T-helper 1 cell treated with Interleukin-12 subunit alpha and Interleukin-12 subunit beta and Interleukin-4 antibody, amounts not matched to agents 30 μg/mL and 1 μg/mL, for 36 hours (primary cell): ENCODE measurements at regions not wholly inside any gene's neighbourhood (a gene's known extent, or its start where the extent isn't known, plus 50 kb on each side); places are given as distances from the start of the nearest gene placed in this dataset.
"Not testable (repeated sequence)": the region's sequence is repeated elsewhere in the genome, so short reads cannot be mapped to it uniquely, and the experiment has no call there.

Experiments used
- H3K27ac Mint-ChIP-seq: one replicate; pipeline ENCODE4 v1.8.0; 2021; ENCODE audit warnings: mild to moderate bottlenecking, mixed read lengths
- H3K27me3 Mint-ChIP-seq: one replicate; pipeline ENCODE4 v1.8.0; 2021; ENCODE audit warnings: low read depth, mixed read lengths
- H3K36me3 Mint-ChIP-seq: one replicate; pipeline ENCODE4 v1.8.0; 2021; ENCODE audit warnings: low read depth, mixed read lengths
- H3K4me1 Mint-ChIP-seq: one replicate; pipeline ENCODE4 v1.8.0; 2021; ENCODE audit warnings: low read depth, mixed read lengths
- H3K4me3 Mint-ChIP-seq: one replicate; pipeline ENCODE4 v1.8.0; 2021; ENCODE audit warnings: mild to moderate bottlenecking, moderate library complexity, mixed read lengths
- H3K9me3 Mint-ChIP-seq: one replicate; pipeline ENCODE4 v1.8.0; 2021; ENCODE audit warnings: mixed read lengths

- Mint-ChIP-seq H3K27me3 (no peaks in the 10 kb centered on the region), H3K9me3 (no peaks in the 10 kb centered on the region), H3K27ac (no peak overlapping the region), H3K4me1 (no peaks in the 10 kb centered on the region), H3K4me3 (no peak overlapping the region), H3K36me3 (no peaks in the 10 kb centered on the region)
Measured at GRCh38 chr20:19913927-19914614, 103.1 kb upstream of the NAA20 start.

DNA sequence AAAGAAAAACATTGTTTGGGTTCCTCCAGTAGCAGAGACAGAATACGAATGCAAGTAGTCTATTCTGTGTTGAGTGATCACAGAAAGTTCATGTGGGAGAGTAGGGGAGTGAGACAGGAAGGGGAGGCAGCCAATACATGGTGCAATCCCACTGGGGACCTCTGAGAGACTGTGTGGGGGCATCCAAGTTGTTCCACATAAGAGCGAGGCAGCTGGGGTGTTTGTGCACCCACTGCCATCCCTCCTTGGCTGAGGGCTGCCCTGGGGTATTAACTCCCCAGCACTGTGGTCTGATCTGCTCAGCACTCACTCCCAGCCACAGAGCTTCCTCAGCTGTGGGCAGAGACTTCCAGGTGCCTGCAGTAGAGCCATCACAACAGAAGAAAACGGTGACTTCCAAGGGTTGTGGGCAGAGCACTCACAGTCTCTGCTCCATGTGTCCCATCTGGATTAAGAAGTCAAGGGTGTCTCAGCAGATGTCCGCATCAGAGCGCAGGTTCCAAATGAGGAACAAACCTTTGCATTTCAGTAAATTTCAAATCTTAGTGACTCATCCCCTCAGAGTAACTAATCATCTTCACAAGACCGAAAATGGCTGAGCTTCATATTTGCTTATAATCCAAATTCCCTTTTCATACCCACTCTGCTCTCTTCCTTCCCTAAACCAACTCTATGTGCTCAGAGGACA lies 101.9 kb upstream of the NAA20 start:
- Mint-ChIP-seq H3K36me3 (no peaks in the 10 kb centered on the region), H3K27ac (no peak overlapping the region), H3K4me1 (no peaks in the 10 kb centered on the region), H3K27me3 (no peaks in the 10 kb centered on the region), H3K4me3 (no peak overlapping the region), H3K9me3 (no peaks in the 10 kb centered on the region)

DNA sequence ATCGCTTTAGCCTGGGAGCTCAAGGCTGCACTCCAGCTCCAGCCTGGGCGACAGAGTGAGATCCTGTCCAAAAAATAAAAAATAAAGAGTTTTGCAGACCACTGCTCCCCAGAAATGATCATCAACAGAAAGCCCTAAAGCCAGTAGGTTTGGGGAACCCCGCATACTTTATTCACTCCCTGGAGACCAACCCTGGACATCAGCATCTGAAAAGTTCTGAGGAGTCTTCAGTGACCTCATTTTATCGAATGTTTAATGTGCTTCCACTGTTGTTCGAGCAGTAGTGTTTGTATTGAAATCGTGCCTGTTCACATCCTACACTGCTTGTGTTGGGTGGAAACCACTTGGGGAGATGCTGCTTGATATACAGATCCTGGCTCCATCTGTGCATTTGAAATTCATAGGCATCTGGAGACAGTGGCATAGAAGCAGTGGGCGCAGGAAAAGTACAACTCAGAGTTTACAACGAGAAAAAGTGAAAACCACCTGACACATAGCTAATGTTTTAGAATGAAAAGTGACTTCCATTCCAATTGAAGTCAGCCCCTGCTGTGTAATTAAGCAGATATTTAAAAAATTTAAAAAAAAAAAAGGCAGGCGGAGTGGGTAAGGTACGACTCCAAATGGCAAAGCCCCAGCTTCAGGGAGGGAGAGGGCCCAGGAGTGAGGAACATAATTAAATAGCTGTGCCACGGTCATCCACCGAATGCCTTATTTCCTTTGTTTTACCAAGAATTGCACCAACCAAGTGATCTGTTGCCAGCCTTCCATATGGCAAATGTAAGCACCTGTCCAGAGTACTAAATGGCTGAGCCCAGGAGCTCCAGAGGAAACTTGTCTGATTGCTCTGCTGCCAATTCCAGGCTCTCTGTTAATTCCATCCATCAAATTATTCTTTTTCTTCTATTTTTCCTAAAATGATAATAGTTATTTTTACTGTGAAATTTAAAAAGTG lies 100.4 kb upstream of the NAA20 start:
- Mint-ChIP-seq H3K36me3 (no peaks in the 10 kb centered on the region), H3K9me3 (no peaks in the 10 kb centered on the region), H3K27ac (no peak overlapping the region), H3K4me1 (no peaks in the 10 kb centered on the region), H3K4me3 (no peak overlapping the region), H3K27me3 (no peaks in the 10 kb centered on the region)

GRCh38 chr20:19918965-19919329 lies 98.2 kb upstream of the NAA20 start:
- Mint-ChIP-seq H3K27ac (no peak overlapping the region), H3K4me1 (no peaks in the 10 kb centered on the region), H3K27me3 (no peaks in the 10 kb centered on the region)

GRCh38 chr20:19920381-19921138 lies 96.6 kb upstream of the NAA20 start:
- Mint-ChIP-seq H3K4me3 (no peak overlapping the region), H3K9me3 (no peaks in the 10 kb centered on the region), H3K27me3 (no peaks in the 10 kb centered on the region), H3K36me3 (no peaks in the 10 kb centered on the region), H3K4me1 (no peaks in the 10 kb centered on the region), H3K27ac (no peak overlapping the region)

More at GRCh38 chr20:19918965-19919329, 98.2 kb upstream of the NAA20 start:
- Mint-ChIP-seq H3K36me3 (no peaks in the 10 kb centered on the region), H3K4me3 (no peak overlapping the region), H3K9me3 (no peaks in the 10 kb centered on the region)

GRCh38 chr20:19921284-19921793 lies 95.8 kb upstream of the NAA20 start:
- no peaks in the 10 kb centered on the region for H3K36me3 Mint-ChIP-seq

DNA sequence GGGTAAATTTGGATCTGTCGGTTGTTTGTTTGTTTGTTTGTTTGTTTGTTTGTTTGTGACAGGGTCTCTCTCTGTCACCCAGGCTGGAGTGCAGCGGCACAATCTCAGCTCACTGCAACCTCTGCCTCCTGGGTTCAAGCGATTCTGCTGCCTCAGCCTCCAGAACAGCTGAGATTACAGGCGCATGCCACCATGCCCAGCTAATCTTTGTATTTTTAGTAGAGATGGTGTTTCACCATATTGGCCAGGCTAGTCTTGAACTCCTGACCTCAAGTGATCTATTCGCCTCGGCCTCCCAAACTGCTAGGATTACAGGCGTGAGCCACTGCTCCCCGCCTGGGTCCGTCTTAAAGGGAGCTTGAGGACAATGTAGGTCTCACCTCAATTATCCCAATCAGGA lies 95.3 kb upstream of the NAA20 start:
- not testable (repeated sequence) for H3K4me1 Mint-ChIP-seq, H3K9me3 Mint-ChIP-seq, H3K4me3 Mint-ChIP-seq, H3K27me3 Mint-ChIP-seq, H3K27ac Mint-ChIP-seq, H3K36me3 Mint-ChIP-seq

More at GRCh38 chr20:19921284-19921793, 95.8 kb upstream of the NAA20 start:
- no peaks in the 10 kb centered on the region for H3K9me3 Mint-ChIP-seq
- no peaks in the 10 kb centered on the region for H3K27me3 Mint-ChIP-seq
- no peak overlapping the region for H3K27ac Mint-ChIP-seq
- no peak overlapping the region for H3K4me3 Mint-ChIP-seq
- no peaks in the 10 kb centered on the region for H3K4me1 Mint-ChIP-seq

DNA sequence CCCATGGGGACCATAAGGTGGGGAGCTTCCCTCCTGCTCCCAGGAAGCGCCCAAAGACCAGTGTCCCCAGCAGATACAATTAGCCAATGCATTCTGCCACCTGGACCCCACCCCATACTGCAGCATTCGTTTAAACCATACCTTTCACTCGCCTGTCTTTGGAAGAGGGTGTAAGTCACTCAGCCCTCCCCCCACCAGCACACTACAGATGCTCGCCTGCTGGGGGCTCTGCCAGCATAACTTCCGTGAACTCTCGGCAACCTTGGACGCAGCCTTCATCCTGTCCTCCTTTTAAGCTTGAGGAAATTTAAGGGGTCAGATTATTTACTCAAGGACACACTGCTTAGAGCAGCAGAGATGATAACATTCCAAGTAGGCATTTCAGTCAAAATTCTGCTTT lies 94.4 kb upstream of the NAA20 start:
- no peak overlapping the region for H3K4me3 Mint-ChIP-seq
- H3K27ac Mint-ChIP-seq = no peak overlapping the region
- no peaks in the 10 kb centered on the region for H3K4me1 Mint-ChIP-seq
- no peaks in the 10 kb centered on the region for H3K27me3 Mint-ChIP-seq
- no peaks in the 10 kb centered on the region for H3K9me3 Mint-ChIP-seq
- H3K36me3 Mint-ChIP-seq = no peaks in the 10 kb centered on the region

GRCh38 chr20:19923762-19924161 lies 93.4 kb upstream of the NAA20 start:
- H3K27me3 Mint-ChIP-seq = no peaks in the 10 kb centered on the region

GRCh38 chr20:19924255-19924654 lies 92.9 kb upstream of the NAA20 start:
- H3K27ac Mint-ChIP-seq = no peak overlapping the region
- H3K4me1 Mint-ChIP-seq = no peaks in the 10 kb centered on the region
- no peak overlapping the region for H3K4me3 Mint-ChIP-seq
- H3K9me3 Mint-ChIP-seq = no peaks in the 10 kb centered on the region
- H3K27me3 Mint-ChIP-seq = no peaks in the 10 kb centered on the region
- no peaks in the 10 kb centered on the region for H3K36me3 Mint-ChIP-seq

More at GRCh38 chr20:19923762-19924161, 93.4 kb upstream of the NAA20 start:
- H3K9me3 Mint-ChIP-seq = no peaks in the 10 kb centered on the region
- H3K27ac Mint-ChIP-seq = no peak overlapping the region
- H3K4me1 Mint-ChIP-seq = no peaks in the 10 kb centered on the region
- no peaks in the 10 kb centered on the region for H3K36me3 Mint-ChIP-seq
- no peak overlapping the region for H3K4me3 Mint-ChIP-seq

GRCh38 chr20:19926591-19926990 lies 90.6 kb upstream of the NAA20 start:
- Mint-ChIP-seq H3K36me3 (no peaks in the 10 kb centered on the region), H3K4me3 (no peak overlapping the region), H3K9me3 (no peaks in the 10 kb centered on the region), H3K4me1 (no peaks in the 10 kb centered on the region), H3K27me3 (no peaks in the 10 kb centered on the region), H3K27ac (no peak overlapping the region)

DNA sequence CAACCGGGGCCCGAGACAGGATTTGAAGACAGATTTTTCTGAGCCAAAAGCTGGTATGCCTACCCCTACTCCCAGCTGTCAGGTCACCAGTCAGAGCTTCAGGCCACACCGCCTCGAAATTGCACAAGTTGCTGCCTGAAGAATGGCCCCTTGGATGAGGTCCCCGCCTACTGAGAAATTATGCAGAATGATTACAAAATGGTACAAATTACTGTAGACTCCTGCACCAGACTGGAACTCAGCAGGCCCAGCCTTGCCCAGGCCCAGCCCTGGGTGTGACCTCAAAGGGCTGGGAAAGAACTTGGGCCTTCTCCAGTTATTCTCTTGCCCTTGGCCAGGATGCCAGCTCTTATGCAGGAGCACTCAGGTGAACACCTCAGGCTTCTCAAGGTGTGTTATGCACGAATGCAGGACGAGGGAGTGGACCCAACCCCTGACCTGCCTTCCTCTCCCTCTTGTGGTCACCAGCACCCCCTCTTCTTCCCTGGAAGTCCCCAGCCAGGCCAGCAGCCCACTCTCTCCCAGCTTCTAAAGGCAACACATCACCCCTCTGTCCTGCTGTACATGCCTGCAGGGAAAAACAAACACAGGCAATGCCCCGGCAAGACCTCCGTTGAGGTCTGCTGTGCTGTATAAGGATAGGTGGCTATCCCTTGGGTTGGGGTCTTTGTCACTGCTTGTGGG lies 88.7 kb upstream of the NAA20 start:
- Mint-ChIP-seq H3K36me3 (no peaks in the 10 kb centered on the region), H3K27ac (no peak overlapping the region), H3K4me1 (no peaks in the 10 kb centered on the region), H3K27me3 (no peaks in the 10 kb centered on the region), H3K4me3 (no peak overlapping the region), H3K9me3 (no peaks in the 10 kb centered on the region)

DNA sequence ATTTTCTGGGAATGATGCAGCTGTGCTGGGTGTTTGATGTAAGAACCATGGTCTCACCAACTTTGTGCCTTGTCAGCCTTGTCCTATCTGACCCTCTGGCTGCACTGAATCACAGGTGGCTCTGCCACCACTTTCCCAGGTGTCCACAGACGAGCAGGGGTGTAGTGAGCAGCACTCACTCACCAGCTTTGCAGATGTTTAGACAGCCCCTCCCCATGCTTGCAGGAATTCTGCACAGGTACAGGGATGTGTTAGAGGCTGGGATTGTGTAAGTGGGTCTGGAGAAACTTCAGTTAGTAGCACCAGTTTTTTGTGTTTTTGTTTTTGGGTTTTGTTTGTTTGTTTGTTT lies 88.2 kb upstream of the NAA20 start:
- Mint-ChIP-seq H3K27ac (no peak overlapping the region), H3K36me3 (no peaks in the 10 kb centered on the region), H3K27me3 (no peaks in the 10 kb centered on the region), H3K9me3 (no peaks in the 10 kb centered on the region), H3K4me1 (no peaks in the 10 kb centered on the region), H3K4me3 (no peak overlapping the region)
